ENCODE measurements at regions not wholly inside any gene's neighbourhood (a gene's known extent, or its start where the extent isn't known, plus 50 kb on each side); places are given as distances from the start of the nearest gene placed in this dataset.
A peak's percentile ranks its signal among the peaks of the same experiment; 100 is the strongest.
"Not testable (repeated sequence)": the region's sequence is repeated elsewhere in the genome, so short reads cannot be mapped to it uniquely, and the experiment has no call there.

DNA sequence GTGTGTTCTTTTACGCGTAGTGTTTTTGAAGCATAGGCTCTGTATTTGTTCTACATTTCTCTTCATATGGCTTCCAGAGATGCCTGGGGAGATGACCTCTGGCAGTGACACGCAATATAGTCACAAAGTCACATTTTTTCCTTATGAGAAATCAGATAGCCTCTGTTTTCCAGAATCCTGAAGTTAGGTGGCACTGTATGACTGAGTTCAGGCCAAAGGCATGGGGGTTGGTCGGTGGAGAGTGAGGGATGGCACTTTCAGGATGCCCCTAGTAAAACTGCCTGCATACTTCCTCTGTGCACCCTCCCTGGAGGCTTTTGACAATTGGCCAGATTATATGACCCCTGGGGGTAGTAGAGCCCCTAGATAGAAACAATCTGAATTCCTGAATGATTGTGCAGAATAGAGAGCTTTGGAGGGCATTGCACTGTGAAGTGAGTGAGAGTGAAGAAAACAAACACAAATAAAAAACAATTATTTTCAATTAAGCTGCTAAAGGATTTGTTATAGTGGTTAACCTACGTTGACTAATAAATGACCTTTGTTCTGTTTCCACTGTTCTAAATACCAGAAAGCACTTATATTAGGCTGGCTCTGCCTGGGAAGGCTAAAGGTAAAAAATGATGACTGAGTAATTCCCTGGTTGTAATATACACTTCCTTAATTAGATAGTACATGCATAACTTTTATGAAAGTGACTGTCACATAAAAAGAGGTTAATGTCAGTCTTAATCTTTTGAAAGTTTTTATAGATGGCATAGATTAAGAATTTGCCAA, 1660.8 kb downstream of the PLA2G4A start:
- no peak for DNase-seq

DNA sequence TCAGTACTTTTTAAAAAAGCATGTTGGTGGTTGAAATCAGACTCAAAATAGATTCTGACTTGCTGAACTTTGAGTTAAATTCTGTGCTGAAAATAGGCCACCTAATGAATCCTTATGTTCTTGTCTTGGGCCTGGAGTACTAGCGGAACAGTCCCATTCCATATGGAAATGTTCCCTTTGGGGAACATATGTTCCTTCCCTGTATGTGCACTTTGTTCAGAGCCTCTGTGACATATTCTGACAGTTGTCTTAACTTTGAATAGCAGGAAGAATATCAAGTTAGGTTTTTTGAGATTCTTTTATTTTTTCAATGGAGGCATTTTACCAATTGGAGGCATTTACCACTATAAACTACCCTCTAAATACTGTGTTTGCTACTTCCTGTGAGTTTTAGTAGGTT, 1667.8 kb downstream of the PLA2G4A start:
- DNase-seq = no peak

DNA sequence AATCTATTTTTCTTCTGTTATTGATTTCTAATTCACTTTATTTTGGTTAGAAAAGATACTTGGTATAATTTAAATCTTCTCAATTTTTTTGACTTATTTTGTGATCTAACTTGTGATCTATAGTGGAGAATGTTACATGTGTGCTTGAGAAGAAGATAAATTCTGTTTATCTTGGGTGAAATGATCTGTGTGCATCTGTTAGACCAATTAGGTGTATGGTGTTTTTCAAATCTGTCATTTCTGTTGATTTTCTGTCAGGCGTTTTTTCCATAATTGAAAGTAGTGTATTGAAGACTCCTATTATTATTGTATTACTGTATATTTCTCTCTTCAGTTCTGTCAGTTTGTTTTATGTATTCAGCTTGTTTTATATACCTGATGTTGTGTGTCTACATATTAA, 1668.3 kb downstream of the PLA2G4A start:
- no peak for DNase-seq

DNA sequence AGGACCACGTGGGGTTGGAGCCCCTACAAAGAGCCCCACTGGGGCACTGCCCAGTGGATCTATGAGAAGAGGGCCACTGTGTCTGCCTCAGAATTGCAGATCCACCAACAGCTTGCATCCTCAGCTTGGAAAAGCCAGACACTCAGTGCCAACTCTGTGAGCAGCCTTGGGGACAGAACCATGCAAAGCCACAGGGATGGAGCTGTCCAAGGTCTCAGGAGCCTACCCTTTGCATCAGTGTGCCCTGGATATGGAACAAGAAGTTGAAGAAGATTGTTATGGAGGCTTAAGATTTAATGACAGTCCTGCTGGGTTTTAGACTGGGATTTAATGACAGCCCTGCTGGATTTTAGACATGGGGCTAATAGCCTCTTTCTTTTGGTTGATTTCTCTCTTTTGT, 1670.9 kb downstream of the PLA2G4A start:
- DNase-seq = no peak

DNA sequence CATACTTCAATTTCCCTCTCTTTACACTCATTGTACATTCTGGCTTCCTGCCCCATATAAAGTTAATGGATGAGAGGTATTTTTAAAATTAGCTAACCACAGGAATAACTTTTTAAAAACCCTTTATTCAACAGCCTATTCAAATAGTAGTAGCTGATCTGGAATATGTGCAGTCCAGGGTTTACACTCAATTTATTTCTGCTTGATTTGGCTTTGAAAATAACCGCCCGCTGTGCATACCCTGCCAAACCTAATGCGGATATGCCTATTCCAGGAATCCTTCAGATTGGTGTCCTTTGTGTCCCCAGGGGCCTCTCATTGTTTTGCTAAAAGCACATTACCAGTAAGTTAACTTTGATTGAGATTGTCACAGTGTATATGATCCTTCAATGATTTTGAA, 1686.2 kb downstream of the PLA2G4A start:
- peak; percentile 56 for DNase-seq

DNA sequence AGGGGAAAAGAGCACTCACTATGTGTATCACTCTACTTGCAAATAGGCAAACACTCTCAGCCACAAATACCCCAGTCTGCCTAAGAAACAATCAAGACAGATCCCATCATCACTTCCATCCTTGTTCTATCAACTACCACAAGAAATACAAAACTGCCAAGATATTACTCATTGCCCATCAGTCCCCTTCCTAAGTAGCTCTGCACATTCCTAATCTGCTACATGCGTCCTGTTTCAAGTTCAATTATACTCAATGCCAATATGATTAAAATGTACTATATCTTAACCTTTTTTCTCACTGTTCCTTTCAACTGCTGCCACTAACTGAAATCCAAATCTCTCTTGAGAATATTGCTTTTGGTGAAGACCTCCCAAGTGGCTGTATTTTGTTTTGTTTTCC, 1688.4 kb downstream of the PLA2G4A start:
- no peak for DNase-seq

DNA sequence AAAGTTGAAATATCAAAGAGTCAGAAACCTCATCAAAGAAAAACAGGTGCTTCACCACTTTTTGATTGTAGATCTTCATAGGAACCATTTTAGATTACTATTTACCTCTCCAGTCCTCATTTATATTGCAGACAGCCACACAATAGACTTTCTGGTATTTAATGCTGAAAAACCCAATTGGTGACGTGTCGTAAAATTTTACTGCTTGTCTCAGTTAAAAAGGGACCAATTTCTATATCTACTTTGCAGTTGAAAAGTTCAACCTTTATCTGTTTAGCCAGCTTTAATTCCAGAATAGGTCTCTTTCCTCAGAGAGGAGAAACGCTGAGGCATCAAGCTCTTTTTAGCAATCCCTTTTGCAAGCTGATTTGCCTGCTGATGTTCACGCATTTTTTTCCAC, 1722.4 kb downstream of the PLA2G4A start:
- DNase-seq = peak; percentile 6

DNA sequence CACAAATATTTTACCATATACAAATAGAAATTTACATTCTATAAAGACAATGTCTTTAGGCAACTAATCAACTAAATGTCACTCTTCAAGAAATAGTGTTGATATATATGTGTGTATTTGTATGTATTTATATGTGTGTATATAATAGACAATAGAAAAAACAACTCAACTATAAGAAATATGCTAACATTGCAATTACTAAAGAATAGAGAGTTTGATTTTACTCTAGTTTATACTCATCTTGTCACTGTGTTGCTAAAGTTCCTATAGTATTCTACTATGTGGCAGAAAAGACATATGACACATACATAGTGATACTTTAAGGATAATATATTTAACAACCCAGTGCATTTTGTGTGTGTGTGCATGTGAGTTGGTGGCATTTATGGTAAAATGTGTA, 1728.3 kb downstream of the PLA2G4A start:
- no peak for DNase-seq

DNA sequence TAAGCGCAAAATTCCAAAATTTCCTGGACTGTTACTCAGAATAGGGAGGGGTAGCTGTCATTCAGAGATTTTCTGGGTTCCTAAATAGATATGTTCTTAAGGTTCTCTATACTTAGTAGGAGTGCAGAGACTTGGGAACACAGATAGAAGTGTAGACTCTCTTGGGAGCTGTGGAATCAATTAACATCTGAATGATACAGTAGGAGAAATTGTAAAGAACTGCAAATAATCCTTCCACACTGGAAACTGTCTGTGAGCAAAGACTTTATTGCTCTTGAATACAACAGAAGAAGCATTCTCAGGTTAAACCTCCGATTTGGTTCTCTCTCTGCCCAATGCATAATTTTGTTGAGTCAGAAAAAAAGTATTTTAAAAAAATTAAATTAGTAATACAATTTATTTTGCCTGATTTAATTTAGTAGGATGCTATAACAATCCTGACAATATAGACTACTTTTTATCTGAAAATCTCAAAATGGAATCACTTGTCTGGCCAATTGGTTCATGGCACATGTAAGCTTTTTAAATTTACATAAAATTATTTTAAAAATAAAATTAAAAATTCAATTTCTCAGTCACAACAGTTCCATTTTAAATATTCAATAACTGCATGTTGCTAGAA, 1754.3 kb downstream of the PLA2G4A start:
- DNase-seq = no peak

DNA sequence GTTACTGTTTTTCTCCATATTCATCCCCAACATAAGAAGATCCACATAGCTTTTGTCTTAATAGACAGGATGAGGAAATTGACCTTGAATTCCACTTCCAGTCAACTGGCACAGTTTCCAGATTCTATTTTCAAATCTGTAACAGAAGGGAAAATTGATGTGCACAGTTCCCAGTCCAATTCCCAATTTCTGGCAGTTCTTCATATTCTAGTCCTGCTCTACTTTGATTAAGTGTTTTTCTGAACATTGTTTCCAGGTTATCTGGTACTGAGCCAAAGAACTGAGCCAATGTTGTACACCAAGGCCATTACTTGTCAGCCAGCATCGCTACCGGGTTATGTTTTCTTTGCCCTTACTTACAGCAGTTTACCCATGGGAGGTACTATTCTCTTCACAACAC, 1755.4 kb downstream of the PLA2G4A start:
- DNase-seq = no peak

DNA sequence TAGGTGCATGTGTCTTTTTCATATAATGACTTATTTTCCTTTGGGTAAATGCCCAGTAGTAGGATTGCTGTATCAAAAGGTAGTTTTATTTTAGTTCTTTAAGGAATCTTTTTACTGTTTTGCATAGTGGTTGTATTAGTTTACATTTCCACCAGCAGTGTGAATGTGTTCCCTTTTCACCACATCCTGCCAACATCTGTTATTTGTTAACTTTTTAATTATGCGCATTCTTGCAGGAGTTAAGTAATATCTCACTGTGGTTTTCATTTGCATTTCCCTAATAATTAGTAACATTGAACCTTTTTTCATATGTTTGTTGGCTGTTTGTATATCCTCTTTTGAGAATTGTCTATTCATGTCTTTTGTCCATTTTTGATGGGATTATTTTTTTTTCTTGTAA, 1761.9 kb downstream of the PLA2G4A start:
- no peak for DNase-seq

DNA sequence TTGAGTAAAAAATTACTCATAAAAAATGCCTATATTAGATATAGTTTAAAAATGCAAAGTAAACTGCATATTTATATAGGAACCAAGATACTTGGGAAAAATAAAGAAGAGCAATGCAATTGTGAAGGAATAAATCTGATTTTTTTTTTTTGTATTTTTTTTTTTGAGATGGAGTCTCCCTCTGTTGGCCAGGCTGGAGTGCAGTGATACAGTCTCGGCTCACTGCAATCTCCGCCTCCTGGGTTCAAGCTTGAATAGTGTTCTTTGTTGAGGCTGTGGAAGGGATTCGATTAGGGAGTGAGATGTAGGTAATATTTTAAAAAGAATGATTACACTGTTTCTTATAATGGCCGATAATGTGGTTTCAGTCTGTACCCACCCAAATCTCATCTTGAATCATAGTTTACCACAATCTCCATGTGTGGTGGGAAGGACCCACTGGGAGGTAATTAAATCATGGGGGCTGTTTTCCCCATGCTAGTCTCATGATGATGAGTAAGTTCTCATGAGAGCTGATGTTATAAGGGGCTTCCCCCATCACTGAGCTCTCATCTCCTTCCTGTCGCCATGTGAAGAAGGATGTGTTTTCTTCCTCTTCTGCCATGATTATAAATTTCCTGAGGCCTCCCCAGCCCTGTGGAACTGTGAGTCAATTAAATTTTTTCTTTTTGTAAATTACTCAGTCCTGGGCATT, 1765.9 kb downstream of the PLA2G4A start:
- DNase-seq = no peak

DNA sequence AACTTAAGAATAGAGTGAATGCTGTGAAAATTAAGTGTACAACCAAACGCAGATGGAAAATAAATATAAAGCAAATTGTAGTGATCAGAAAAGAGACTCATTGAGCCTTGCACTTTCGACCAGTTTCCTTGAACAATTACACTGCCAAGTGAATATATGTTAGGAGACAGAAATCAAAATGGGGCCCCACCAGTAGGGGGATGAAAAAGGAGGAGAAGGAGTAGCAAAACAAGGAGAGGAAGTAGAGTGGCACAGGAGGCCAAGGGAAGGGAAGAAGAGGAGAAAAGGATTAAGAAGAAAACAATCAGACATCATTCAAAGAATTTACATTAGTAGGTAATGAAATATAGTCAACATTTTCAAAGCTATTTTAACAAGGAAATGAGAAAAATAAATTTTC, 1770.6 kb downstream of the PLA2G4A start:
- no peak for DNase-seq

DNA sequence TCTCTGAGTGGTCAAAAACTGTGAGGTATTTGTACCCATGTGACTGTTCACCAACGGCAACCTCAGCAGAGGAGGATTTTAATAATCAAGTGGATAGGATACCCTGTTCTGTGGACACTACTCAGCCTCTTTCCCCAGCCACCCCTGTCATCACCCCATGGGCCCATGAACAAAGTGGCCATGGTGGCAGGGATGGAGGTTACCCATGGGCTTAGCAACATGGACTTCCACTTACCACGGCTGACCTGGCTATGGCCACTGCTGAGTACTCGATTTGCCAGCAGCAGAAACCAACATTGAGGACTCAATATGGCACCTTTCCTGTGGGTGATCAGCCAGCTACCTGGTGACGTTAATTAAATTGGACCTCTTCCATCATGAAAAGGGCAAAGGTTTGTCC, 1782.7 kb downstream of the PLA2G4A start:
- DNase-seq = no peak

DNA sequence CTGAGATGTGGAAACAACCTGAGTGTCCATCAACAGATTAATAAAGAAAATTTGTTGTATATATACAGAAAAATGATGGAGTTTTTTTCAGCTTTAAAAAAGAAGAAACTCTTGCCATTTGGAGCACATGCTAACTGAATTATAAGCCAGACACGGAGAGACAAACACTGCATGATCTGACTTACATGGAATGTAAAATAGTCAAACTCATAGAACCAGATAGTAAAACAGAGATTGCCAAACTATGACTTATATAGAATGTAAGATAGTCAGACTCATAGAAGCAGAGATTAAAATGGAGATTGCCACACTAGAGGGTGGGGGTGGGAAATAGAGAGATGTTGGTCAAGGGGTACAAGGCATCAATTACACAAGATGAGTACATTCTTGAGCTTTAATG, 1786.6 kb downstream of the PLA2G4A start:
- no peak for DNase-seq

DNA sequence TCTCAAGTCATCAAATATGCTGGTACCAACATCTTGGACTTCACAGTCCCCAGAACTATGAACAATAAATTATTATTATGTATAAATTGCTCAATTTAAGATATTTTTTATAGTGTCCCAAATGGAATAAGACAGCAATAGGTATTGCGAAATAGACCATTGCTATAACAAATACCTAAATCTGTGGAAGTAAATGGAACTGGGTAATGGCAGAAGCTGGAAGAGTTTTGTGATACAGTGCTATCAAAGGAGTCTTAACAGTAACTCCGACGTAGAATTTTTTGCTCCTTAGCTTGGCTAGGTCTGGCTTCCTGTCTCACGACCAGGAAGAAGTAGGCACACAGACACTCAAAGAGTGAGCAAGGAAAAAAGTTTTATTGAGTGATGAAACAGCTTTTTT, 1791.5 kb downstream of the PLA2G4A start:
- DNase-seq = no peak

DNA sequence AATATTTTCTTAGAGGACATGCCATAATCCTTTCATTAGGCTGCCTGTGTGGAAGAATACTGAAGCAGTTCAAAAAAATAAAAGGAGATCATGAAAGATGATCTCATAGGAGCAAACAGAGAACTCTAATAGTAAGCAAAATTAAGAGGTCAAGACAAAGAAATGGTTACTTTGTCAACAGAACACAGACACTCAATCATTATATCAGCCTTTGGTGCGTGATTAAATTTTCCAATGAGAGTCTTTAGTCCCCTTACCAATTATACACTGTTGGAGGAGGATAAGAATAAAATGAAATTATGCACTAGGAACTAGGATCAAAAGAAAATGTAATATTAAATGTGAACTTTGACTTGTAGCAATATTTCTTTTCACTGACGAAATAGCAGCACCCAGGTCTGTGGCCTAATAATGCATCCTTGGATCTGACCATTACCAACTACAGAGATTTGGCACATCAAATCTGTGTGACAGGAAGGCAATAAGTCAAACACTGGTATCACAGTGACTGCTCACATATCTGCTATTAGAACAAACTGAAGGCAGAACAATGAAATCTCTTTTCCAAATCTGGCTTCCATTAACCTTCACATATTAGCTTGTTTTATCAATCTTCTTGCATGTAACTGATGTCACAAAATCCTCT, 1812.9 kb downstream of the PLA2G4A start:
- DNase-seq = peak; percentile 81

DNA sequence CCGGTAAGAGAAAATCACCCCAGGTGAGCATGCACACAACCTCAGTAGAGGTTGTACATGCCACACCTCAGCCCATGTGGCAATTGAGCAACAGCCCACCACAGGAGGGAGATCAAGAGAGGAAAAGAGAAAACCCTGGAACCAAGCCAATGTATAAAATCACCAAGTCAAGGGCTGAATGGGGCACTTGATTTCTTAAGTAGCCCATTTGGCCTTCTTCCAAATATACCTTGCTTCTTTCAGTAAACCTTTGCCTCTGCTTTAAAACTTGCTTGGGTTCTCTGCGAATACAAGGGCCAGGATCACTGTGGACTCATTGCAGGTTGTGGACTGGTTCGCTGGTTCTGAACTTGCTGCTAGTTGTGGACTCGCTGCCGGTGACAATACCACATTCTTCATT, 1814.0 kb downstream of the PLA2G4A start:
- DNase-seq = peak; percentile 22

DNA sequence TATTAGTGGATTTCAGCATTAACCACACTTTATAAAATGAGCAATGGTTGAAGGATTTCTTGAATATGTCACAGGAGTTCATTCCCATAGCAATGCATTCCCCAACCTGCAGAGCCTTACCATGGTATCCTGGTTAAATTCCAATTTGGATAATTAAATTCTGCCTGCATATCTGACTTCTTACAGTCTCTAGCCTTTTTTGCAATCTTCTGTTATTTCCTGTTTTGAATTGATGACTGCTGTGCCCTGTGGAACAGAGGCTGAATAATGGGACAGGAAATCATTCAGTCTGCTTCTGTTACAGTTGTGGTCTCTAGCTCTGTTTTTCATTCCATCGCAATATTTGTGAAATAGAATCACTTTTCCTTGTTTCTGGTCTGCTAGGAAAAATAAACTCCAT, 1823.9 kb downstream of the PLA2G4A start:
- no peak for DNase-seq

DNA sequence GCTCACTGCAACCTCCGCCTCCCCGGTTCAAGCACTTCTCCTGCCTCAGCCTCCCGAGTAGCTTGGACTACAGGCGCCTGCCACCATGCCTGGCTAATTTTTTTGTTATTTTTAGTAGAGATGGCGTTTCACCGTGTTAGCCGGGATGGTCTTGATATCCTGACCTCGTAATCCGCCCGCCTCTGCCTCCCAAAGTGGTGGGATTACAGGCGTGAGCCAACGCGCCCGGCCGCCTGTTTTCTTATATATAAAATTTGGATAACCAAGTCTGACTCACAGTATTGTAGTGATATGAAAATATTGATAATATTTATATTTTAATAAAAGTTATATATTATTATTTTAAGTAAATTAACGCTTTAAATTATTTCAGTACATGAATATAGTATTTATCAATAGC, 1821.7 kb downstream of the BRINP3 start:
- not testable (repeated sequence) for DNase-seq

DNA sequence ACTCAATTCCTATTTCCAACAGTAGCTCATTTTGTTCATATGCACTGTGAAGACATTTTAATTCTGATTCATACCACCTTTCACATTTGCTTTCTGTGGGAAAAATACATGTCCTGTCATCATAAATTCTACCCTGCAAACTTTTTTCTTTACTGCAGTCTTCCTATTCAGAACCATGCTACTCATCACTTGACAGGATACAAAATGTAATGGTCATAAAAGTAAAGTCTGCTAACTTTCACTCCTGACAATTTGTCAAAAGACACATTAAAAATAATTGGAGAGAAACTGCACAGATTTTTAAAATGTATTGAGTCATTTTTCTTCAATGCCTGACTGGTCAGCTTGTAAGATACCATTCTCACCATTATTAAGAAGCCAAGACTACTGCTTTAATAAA, 1817.1 kb downstream of the BRINP3 start:
- DNase-seq = no peak

DNA sequence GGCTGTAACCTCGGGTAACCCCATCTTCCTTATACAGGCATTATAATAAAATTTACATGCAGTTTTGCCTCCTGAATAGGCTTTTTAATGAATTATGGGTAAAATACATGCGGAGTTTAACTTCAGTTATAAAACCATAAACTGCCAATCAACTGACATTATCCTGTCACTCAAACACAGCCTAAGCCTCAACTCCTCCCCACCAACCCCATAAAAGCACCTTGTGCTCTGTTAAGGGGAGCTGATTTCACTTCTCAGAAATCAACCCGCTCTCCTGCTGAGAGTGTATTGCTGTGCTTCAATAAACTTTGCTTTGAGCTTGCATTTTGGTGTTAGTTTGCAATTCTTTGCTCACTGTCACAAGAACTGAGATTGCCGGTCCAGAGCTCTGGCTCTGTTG, 1812.2 kb downstream of the BRINP3 start:
- no peak for DNase-seq

DNA sequence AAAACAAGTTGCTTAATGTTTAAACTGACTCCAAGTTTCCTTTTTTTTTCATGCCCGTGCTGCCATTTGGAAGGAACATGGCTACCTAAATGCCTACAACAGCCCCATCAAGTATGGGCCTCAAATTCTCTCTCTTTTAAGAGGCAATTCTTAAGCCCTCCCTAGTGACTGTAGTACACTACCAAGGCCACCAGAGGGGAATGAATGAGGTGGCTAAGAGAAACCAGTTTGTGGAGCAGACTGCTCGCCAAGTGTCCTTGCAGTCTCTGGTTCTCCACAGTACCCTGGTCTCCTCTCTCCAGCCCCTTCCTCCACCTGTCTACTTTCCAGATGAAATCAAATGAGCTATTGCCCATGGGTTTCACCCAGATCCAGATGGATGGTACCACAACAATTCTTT, 1809.6 kb downstream of the BRINP3 start:
- no peak for DNase-seq

Data from COR-L47 (cell line).